GM12878 (cell line): ENCODE measurements at regions not wholly inside any gene's neighbourhood (a gene's known extent, or its start where the extent isn't known, plus 50 kb on each side); places are given as distances from the start of the nearest gene placed in this dataset.

Experiments used
- ATF2 ChIP-seq: IDR thresholded peaks from 2 replicates; pipeline ENCODE4 v1.6.1; 2012; ENCODE audit warnings: low read length, inconsistent platforms
- BACH1 ChIP-seq: fragments of 450-650 bp; IDR thresholded peaks from 2 replicates; pipeline ENCODE4 v1.6.1; 2017; ENCODE audit warnings: mild to moderate bottlenecking, borderline replicate concordance
- BCL11A ChIP-seq: IDR thresholded peaks from 2 replicates; pipeline ENCODE4 v1.6.1; 2011; ENCODE audit warnings: low read depth, low read length
- ELK1 ChIP-seq: IDR thresholded peaks from 2 replicates; pipeline ENCODE4 v1.6.1; 2012; ENCODE audit warnings: low read depth, low read length, improper control_type of control experiment
- EP300 ChIP-seq, 2 experiments: fragments of 150-350 bp in 1 of 2; IDR thresholded peaks; 2 replicates each; pipeline ENCODE4 v1.6.1; 2011 to 2012; ENCODE audit warnings: low read depth in 2 of 2, low read length in 2 of 2, borderline replicate concordance in 1 of 2, improper control_type of control experiment in 1 of 2, inconsistent platforms in 1 of 2; ENCODE audit not compliant: control insufficient read depth in 1 of 2
- ESRRA ChIP-seq: IDR thresholded peaks from 2 replicates; pipeline ENCODE4 v1.6.1; 2012; ENCODE audit warnings: mild to moderate bottlenecking, low read length, improper control_type of control experiment
- GATAD2B ChIP-seq: fragments of 450-650 bp; conservative IDR thresholded peaks from 2 replicates; pipeline ENCODE4 v1.6.1; 2017; ENCODE audit warnings: low read depth, mild to moderate bottlenecking, moderate library complexity
- HCFC1 ChIP-seq: fragments of 150-350 bp; IDR thresholded peaks from 2 replicates; pipeline ENCODE4 v1.6.1; 2014; ENCODE audit warnings: low read length
- JUND ChIP-seq: IDR thresholded peaks from 2 replicates; pipeline ENCODE4 v1.6.1; 2012; ENCODE audit warnings: low read depth, mild to moderate bottlenecking, low read length, improper control_type of control experiment, moderate library complexity
- MLLT1 ChIP-seq: fragments of 450-650 bp; IDR thresholded peaks from 2 replicates; pipeline ENCODE4 v1.6.1; 2016; ENCODE audit warnings: mild to moderate bottlenecking
- MXI1 ChIP-seq: fragments of 150-350 bp; IDR thresholded peaks from 2 replicates; pipeline ENCODE4 v1.6.1; 2011; ENCODE audit warnings: low read depth, mild to moderate bottlenecking, inconsistent platforms, low read length, improper control_type of control experiment
- MYC ChIP-seq: IDR thresholded peaks from 2 replicates; pipeline ENCODE4 v1.6.1; 2011; ENCODE audit warnings: mild to moderate bottlenecking, low read length, moderate library complexity, inconsistent platforms; ENCODE audit not compliant: insufficient read depth, insufficient replicate concordance, insufficient read length, severe bottlenecking
- NFXL1 ChIP-seq: fragments of 450-650 bp; IDR thresholded peaks from 2 replicates; pipeline ENCODE4 v1.6.1; 2017; ENCODE audit warnings: antibody characterized with exemption, mild to moderate bottlenecking, borderline replicate concordance
- POLR2AphosphoS5 ChIP-seq: IDR thresholded peaks from 2 replicates; pipeline ENCODE4 v1.6.1; 2011; ENCODE audit warnings: mild to moderate bottlenecking, low read length, inconsistent platforms
- RAD21 ChIP-seq: IDR thresholded peaks from 2 replicates; pipeline ENCODE4 v1.6.1; 2011; ENCODE audit warnings: mild to moderate bottlenecking, low read depth, low read length, moderate library complexity; ENCODE audit not compliant: insufficient read depth
- RBBP5 ChIP-seq: fragments of 200-600 bp; sonication (generic); conservative IDR thresholded peaks from 2 replicates; pipeline ENCODE4 v1.6.1; 2016
- REST ChIP-seq: IDR thresholded peaks from 2 replicates; pipeline ENCODE4 v1.6.1; 2012; ENCODE audit warnings: mild to moderate bottlenecking, low read depth, low read length
- RUNX3 ChIP-seq: IDR thresholded peaks from 2 replicates; pipeline ENCODE4 v1.6.1; 2012; ENCODE audit warnings: low read length, inconsistent platforms
- SMARCA5 ChIP-seq: fragments of 450-650 bp; IDR thresholded peaks from 2 replicates; pipeline ENCODE4 v1.6.1; 2017; ENCODE audit warnings: mild to moderate bottlenecking
- SMC3 ChIP-seq: IDR thresholded peaks from 2 replicates; pipeline ENCODE4 v1.6.1; 2011; ENCODE audit warnings: low read length, improper control_type of control experiment, borderline replicate concordance
- STAT1 ChIP-seq: fragments of 450-650 bp; conservative IDR thresholded peaks from 2 replicates; pipeline ENCODE4 v1.6.1; 2014; ENCODE audit warnings: antibody characterized with exemption, mild to moderate bottlenecking
- TCF7 ChIP-seq: IDR thresholded peaks from 2 replicates; pipeline ENCODE4 v1.6.1; 2014; ENCODE audit warnings: antibody characterized with exemption, borderline replicate concordance
- YBX1 ChIP-seq: fragments of 450-650 bp; IDR thresholded peaks from 2 replicates; pipeline ENCODE4 v1.6.1; 2016; ENCODE audit warnings: antibody characterized with exemption

- TF ChIP-seq ELK1 (peak; percentile 74; the same call in 1 of the 2 replicates), SMC3 (peak; percentile 16; the same call in 1 of the 2 replicates), ATF2 (no peak; the same call in 1 of the 2 replicates), REST (0 out of 2 replicates have a peak, but pooled peaks have one; percentile 8), BCL11A (0 out of 2 replicates have a peak, but pooled peaks have one; percentile 1), BACH1 (peak; percentile 88), RBBP5 (no peak), STAT1 (no peak), JUND (no peak), GATAD2B (0 out of 2 replicates have a peak, but pooled peaks have one; percentile 43), SMARCA5 (no peak), MLLT1 (peak; percentile 97), ESRRA (no peak), EP300 (IDR thresholded peaks at IDR 0.05; ENCODE audit: borderline replicate concordance in 1 of 2, control insufficient read depth in 1 of 2, low read depth in 2 of 2, low read length in 2 of 2) (no peak), RAD21 (0 out of 2 replicates have a peak, but pooled peaks have one; percentile 22), TCF7 (no peak; the same call in 1 of the 2 replicates), HCFC1 (no peak), MYC (no peak), YBX1 (no peak), POLR2AphosphoS5 (peak; percentile 97), NFXL1 (peak; percentile 79; the same call in 1 of the 2 replicates), RUNX3 (no peak; the same call in 1 of the 2 replicates), MXI1 (no peak; the same call in 1 of the 2 replicates)
These were observed 114.9 kb upstream of the BTN3A2 start (continued) for GRCh38 chr6:26249957-26250697.
